ENCODE measurements at regions not wholly inside any gene's neighbourhood (a gene's known extent, or its start where the extent isn't known, plus 50 kb on each side); places are given as distances from the start of the nearest gene placed in this dataset.

- DNase-seq (ENCODE audit: low read depth): no peak
These were observed 49.8 kb upstream of the FCN1 start for GRCh38 chr9:134967547-134967930.

- peak; percentile 28 for DNase-seq (ENCODE audit: low read depth)
These were observed 50.5 kb upstream of the FCN1 start for GRCh38 chr9:134968011-134968822.

GRCh38 chr9:134968823-134969090 lies 51.0 kb upstream of the FCN1 start:
- DNase-seq (ENCODE audit: low read depth): no peak

DNA sequence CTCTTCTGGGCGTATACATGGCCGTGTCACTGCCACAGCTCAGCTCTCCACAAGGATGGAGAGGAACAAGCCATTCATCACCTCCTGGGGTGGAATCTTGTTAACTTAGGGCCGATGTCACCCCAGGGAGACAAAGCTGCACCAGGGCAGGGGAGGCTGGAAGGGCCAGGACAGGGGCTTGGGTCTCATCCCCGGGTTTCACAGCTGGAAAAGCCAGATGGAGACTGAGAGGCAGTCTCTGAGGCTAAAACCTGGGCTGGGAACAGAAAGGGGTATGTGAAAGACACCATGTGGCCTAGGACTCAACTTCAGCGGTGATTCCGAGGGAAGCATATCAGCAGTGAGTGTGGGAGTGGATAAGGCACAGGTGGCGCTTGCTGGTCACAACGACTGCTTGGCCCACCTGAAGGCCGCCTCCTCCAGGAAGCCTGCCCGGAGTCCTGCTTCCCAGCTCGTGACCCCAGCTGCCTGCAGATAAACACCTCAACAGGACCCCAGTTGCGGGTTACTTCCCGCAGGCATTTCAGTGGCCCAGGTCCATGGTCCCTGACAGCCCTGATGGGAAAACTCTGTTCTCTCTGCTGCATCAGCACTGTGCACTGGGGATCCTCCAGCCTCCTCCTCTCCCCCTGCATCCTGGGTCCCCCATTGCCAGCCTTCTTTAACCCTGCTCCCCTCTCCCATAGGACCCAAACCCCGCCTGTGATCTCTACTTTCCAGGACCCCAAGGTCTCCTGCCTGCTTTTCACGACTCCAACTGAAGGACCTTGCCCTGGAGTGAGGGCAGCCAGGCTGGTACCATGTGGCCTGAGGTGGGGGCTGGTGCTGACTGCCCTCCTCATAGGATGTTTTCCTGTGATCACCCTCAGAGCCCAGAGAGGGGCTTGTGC lies 51.7 kb upstream of the FCN1 start:
- no peak for DNase-seq (ENCODE audit: low read depth)

GRCh38 chr9:134970198-134970597 lies 52.5 kb upstream of the FCN1 start:
- no peak for DNase-seq (ENCODE audit: low read depth)

DNA sequence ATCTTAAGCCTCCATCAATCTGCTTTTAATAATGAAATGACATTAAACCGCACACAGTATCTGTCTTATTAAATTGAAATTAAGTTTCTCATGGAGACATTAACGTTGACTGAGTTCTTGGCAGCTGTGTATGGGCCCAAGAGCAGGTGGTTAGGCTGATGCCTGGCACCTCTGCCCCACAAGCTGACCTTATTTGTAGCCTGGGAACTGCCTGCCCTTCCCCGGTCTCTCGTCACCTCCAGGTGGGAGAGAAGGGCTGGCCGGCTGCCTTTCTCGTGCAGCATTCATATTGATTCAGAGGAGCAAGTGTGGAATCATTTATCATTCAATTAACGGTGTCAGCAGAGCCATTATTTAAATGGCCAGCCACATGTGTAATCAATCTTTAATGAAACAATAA lies 53.0 kb upstream of the FCN1 start:
- no peak for DNase-seq (ENCODE audit: low read depth)

DNA sequence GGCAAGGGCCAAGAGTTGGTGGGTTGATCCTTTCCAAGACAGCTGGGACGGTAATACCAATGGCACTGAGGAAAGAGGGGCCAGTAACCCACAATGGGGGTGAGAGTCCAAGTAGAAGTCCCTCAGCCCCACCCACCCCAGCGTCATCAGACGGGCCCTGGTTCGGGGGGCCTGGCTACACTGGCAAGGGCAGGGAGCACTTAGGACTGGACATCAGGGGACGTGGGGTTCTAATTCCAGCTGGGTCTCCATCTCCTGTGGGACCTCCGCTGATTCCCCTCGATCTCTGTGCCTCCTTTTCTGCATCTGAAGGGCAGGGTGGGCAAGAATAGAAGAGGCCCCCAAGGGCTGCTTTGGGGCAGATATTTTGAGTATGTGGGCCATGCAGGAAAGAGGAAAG lies 53.5 kb upstream of the FCN1 start:
- DNase-seq (ENCODE audit: low read depth): no peak

DNA sequence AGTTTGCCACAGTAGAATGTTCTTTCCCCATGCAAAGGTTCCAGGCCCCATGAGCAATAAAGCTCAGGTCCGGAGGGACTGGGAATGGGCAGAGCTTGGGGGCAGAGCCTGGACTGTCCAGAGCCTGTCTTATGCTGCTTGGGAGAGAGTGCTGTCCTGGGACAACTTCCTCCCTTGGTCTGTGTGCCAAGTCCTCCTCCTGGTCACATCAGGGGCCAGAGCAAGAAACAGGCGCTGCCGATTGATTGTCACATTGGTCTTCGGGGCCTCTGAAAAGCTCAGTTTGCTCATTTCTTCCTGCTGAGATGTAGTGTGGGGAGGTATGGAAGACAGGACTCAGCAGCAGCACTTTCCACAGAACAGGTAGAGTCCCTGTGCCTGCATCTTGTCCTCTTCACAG lies 54.0 kb upstream of the FCN1 start:
- no peak for DNase-seq (ENCODE audit: low read depth)

- no peak for DNase-seq (ENCODE audit: low read depth)
These were observed 54.4 kb upstream of the FCN1 start for GRCh38 chr9:134972140-134972539.

- DNase-seq (ENCODE audit: low read depth): no peak
These were observed 57.5 kb upstream of the FCN1 start for GRCh38 chr9:134975253-134975652.

DNA sequence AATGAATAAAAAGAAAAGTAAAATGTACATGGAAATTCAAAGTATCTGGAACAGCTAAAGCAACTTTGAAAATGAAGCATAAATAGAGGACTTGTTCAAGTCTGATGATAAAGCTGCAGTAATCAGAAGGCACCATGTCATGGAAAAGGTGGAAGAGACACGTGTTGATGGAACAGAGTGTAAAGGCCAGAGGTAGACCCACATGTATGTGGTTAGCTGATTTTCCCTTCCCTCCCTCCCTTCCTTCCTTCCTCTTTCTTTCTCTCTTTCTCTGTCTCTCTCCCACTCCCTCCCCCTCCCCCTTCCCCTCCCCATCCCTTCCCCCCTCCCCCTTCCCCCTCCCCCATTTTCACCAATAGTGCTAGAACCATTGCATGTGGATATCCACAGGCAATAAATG lies 58.7 kb upstream of the FCN1 start:
- DNase-seq (ENCODE audit: low read depth): no peak

- DNase-seq (ENCODE audit: low read depth): no peak
These were observed 60.6 kb upstream of the FCN1 start for GRCh38 chr9:134978272-134978671.

GRCh38 chr9:134980516-134980915 lies 62.8 kb upstream of the FCN1 start:
- no peak for DNase-seq (ENCODE audit: low read depth)

- DNase-seq (ENCODE audit: low read depth): no peak
These were observed 63.3 kb upstream of the FCN1 start for GRCh38 chr9:134980991-134981390.

DNA sequence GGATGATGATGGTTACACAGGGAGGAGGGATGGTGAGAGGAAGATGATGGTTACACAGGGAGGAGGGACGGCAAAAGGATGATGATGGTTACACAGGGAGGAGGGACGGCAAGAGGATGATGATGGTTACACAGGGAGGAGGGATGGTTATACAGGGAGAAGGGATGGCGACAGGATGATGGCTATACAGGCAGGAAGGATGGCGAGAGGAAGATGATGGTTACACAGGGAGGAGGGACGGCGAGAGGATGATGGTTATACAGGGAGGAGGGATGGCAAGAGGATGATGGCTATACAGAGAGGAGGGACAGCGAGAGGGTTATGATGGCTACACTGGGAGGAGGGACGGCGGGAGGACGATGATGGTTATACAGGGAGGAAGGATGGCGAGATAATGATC lies 64.1 kb upstream of the FCN1 start:
- DNase-seq (ENCODE audit: low read depth): no peak

- no peak for DNase-seq (ENCODE audit: low read depth)
These were observed 64.6 kb upstream of the FCN1 start for GRCh38 chr9:134982311-134982710.

GRCh38 chr9:134983074-134983473 lies 65.4 kb upstream of the FCN1 start:
- DNase-seq (ENCODE audit: low read depth): no peak

GRCh38 chr9:134983506-134984371 lies 66.0 kb upstream of the FCN1 start:
- DNase-seq (ENCODE audit: low read depth): no peak

GRCh38 chr9:134984372-134985265 lies 66.9 kb upstream of the FCN1 start:
- no peak for DNase-seq (ENCODE audit: low read depth)

DNA sequence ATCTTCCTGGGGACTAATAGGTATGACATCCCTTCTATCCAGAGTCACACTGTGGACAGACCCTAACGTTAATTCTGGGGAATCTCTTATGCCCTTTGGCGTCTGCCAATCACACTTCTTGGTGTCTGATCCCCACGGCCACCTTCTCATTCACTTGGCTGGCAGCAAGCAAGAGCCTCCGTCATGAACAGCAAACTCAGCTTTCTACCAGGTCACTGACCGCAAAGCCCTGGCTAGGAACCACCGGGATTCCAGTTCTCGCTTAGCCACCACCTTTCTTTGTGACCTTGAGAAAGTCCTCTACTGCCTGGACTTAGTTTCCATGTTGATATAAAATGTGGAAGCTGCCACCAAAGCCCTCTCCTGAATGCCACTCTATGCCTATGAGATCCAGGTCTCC lies 67.7 kb upstream of the FCN1 start:
- DNase-seq (ENCODE audit: low read depth): no peak

DNA sequence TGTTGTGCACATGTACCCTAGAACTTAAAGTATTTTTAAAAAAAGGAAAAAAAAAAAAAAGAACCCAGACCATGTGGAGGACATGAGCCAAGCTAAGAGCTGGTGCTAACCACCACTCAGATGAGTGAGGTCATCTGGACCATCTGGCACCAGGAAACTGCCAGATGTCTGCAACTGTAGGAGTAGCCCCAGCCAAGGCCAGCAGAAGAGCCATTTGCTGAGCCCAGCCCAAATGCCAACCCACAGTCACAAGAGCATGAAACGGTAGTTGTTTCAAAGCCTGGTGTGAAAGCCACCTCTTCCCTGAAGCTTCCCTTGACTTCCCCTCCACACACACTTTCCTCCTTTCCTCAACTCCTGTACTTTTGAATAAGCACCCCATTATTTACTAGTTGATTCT lies 69.2 kb upstream of the FCN1 start:
- no peak for DNase-seq (ENCODE audit: low read depth)
